ENCODE measurements at regions not wholly inside any gene's neighbourhood (a gene's known extent, or its start where the extent isn't known, plus 50 kb on each side); places are given as distances from the start of the nearest gene placed in this dataset.
"Not testable (repeated sequence)": the region's sequence is repeated elsewhere in the genome, so short reads cannot be mapped to it uniquely, and the experiment has no call there.

- ATAC-seq (no peak), DNase-seq (no peak)
- H3K27ac ChIP-seq = no peak overlapping the region
- H3K27me3 ChIP-seq = no peaks in the 10 kb centered on the region
- TF ChIP-seq POLR2A (IDR thresholded peaks at IDR 0.05) (no peak), CTCF (IDR thresholded peaks at IDR 0.05) (no peak)
- H3K36me3 ChIP-seq (replicated peaks in 1 of 2; ENCODE audit: insufficient read depth in 1 of 2, low read depth in 2 of 2) = no peaks in the 10 kb centered on the region
- H3K4me1 ChIP-seq = peaks cover 3% of the 10 kb centered on the region
- intact Hi-C loops (cut with DNase I) = no loop called here
- WGBS, 2 donors = 14 to 25% methylated on average over 2 of the region's 2 CpGs
- H3K9me3 ChIP-seq = no peaks in the 10 kb centered on the region
- H3K4me3 ChIP-seq = no peak overlapping the region
Observed at GRCh38 chr4:120555058-120555457, 367.5 kb downstream of the PRDM5 start.

- Histone ChIP-seq H3K4me1 (peaks cover 3% of the 10 kb centered on the region), H3K27me3 (no peaks in the 10 kb centered on the region), H3K4me3 (no peak overlapping the region), H3K36me3 (replicated peaks in 1 of 2; ENCODE audit: insufficient read depth in 1 of 2, low read depth in 2 of 2) (no peaks in the 10 kb centered on the region), H3K27ac (no peak overlapping the region), H3K9me3 (no peaks in the 10 kb centered on the region)
- ATAC-seq (no peak), DNase-seq (no peak)
- WGBS, 2 donors = 79 to 89% methylated on average over 3 of the region's 3 CpGs
- intact Hi-C loops (cut with DNase I) = no loop called here
- TF ChIP-seq POLR2A (IDR thresholded peaks at IDR 0.05) = no peak
- TF ChIP-seq CTCF (IDR thresholded peaks at IDR 0.05) = no peak
Observed at GRCh38 chr4:120554086-120554485, 368.4 kb downstream of the PRDM5 start.

GRCh38 chr4:120550624-120551220, 371.8 kb downstream of the PRDM5 start:
- ATAC-seq; DNase-seq; H3K4me3 ChIP-seq; H3K27me3 ChIP-seq; H3K4me1 ChIP-seq; intact Hi-C loops (cut with DNase I); H3K36me3 ChIP-seq (replicated peaks in 1 of 2; ENCODE audit: insufficient read depth in 1 of 2, low read depth in 2 of 2); H3K9me3 ChIP-seq; H3K27ac ChIP-seq: not testable (repeated sequence)
- WGBS, 2 donors = 94 to 98% methylated on average over 15 to 18 of the region's 30 CpGs

GRCh38 chr4:120549011-120549570, 373.4 kb downstream of the PRDM5 start:
- intact Hi-C loops (cut with DNase I) = no loop called here
- ATAC-seq (no peak), DNase-seq (no peak)
- TF ChIP-seq POLR2A (IDR thresholded peaks at IDR 0.05) = no peak
- no peak for TF ChIP-seq CTCF (IDR thresholded peaks at IDR 0.05)
- Histone ChIP-seq H3K4me1 (no peaks in the 10 kb centered on the region), H3K27me3 (no peaks in the 10 kb centered on the region), H3K36me3 (replicated peaks in 1 of 2; ENCODE audit: insufficient read depth in 1 of 2, low read depth in 2 of 2) (no peaks in the 10 kb centered on the region), H3K4me3 (no peak overlapping the region), H3K27ac (no peak overlapping the region), H3K9me3 (no peaks in the 10 kb centered on the region)

GRCh38 chr4:120545391-120545790, 377.1 kb downstream of the PRDM5 start:
- no peaks in the 10 kb centered on the region for H3K36me3 ChIP-seq (replicated peaks in 1 of 2; ENCODE audit: insufficient read depth in 1 of 2, low read depth in 2 of 2)
- no peak for TF ChIP-seq POLR2A (IDR thresholded peaks at IDR 0.05)
- no peak for TF ChIP-seq CTCF (IDR thresholded peaks at IDR 0.05)
- no peaks in the 10 kb centered on the region for H3K9me3 ChIP-seq
- no peak overlapping the region for H3K27ac ChIP-seq
- intact Hi-C loops (cut with DNase I) = no loop called here
- WGBS, 2 donors = 68 to 79% methylated on average over 3 of the region's 3 CpGs
- no peak overlapping the region for H3K4me3 ChIP-seq
- no peaks in the 10 kb centered on the region for H3K4me1 ChIP-seq
- no peak for ATAC-seq
- H3K27me3 ChIP-seq = no peaks in the 10 kb centered on the region
- DNase-seq = no peak
